Lower leg skin (tissue), 3 donors: ENCODE measurements at regions not wholly inside any gene's neighbourhood (a gene's known extent, or its start where the extent isn't known, plus 50 kb on each side); places are given as distances from the start of the nearest gene placed in this dataset.

ENCODE experiments used
- CTCF ChIP-seq, 3 donors: fragments of 450-650 bp; IDR thresholded peaks; one replicate each; pipeline ENCODE4 v1.5.1; 2016; ENCODE audit warnings: antibody characterized with exemption in 3 of 3, mild to moderate bottlenecking in 3 of 3, moderate library complexity in 2 of 3
- POLR2A ChIP-seq, 2 donors: fragments of 450-650 bp; IDR thresholded peaks; one replicate each; pipeline ENCODE4 v1.6.1; 2016 to 2017; ENCODE audit warnings: antibody characterized with exemption in 2 of 2, mild to moderate bottlenecking in 1 of 2, moderate library complexity in 1 of 2

GRCh38 chr4:32460972-32461371 is 1740.8 kb downstream of the PCDH7 start:
- no peak for TF ChIP-seq CTCF (IDR thresholded peaks at IDR 0.05)
- no peak for TF ChIP-seq POLR2A (IDR thresholded peaks at IDR 0.05)
